Activated naive CD8-positive, alpha-beta T cell treated with anti-CD3 and anti-CD28 coated beads, Interleukin-2, amount 50 U/mL, for 24 hours (primary cell): ENCODE measurements at regions not wholly inside any gene's neighbourhood (a gene's known extent, or its start where the extent isn't known, plus 50 kb on each side); places are given as distances from the start of the nearest gene placed in this dataset.

Source experiments
- ATAC-seq: fragments of 150-1000 bp; cut with Tn5 transposase; one replicate; pipeline ENCODE4 v1.10.0; 2021
- DNase-seq: peaks from one replicate; pipeline ENCODE4 v3.0.0; 2021
- H3K27ac Mint-ChIP-seq: one replicate; pipeline ENCODE4 v1.8.0; 2021; ENCODE audit warnings: mild to moderate bottlenecking, mixed read lengths
- H3K27me3 Mint-ChIP-seq: one replicate; pipeline ENCODE4 v1.8.0; 2021; ENCODE audit warnings: mixed read lengths
- H3K36me3 Mint-ChIP-seq: one replicate; pipeline ENCODE4 v1.8.0; 2021; ENCODE audit warnings: low read depth, mixed read lengths
- H3K4me1 Mint-ChIP-seq: one replicate; pipeline ENCODE4 v1.8.0; 2021; ENCODE audit warnings: mixed read lengths
- H3K4me3 Mint-ChIP-seq: one replicate; pipeline ENCODE4 v1.8.0; 2021; ENCODE audit warnings: mild to moderate bottlenecking, moderate library complexity, mixed read lengths
- H3K9me3 Mint-ChIP-seq: one replicate; pipeline ENCODE4 v1.8.0; 2021; ENCODE audit warnings: mixed read lengths

GRCh38 chr5:146940295-146940694, 61.7 kb upstream of the PPP2R2B start:
- Mint-ChIP-seq H3K27ac (no peak overlapping the region), H3K36me3 (no peaks in the 10 kb centered on the region), H3K9me3 (no peaks in the 10 kb centered on the region), H3K4me3 (no peak overlapping the region), H3K27me3 (peaks cover 2% of the 10 kb centered on the region), H3K4me1 (no peaks in the 10 kb centered on the region)
- DNase-seq: no peak
- no peak for ATAC-seq

- peaks cover 2% of the 10 kb centered on the region for H3K4me1 Mint-ChIP-seq
- DNase-seq (no peak), ATAC-seq (no peak)
- H3K36me3 Mint-ChIP-seq: no peaks in the 10 kb centered on the region
- H3K27ac Mint-ChIP-seq: no peak overlapping the region
- H3K9me3 Mint-ChIP-seq: no peaks in the 10 kb centered on the region
- no peak overlapping the region for H3K4me3 Mint-ChIP-seq
- H3K27me3 Mint-ChIP-seq: no peaks in the 10 kb centered on the region
Measured at GRCh38 chr5:146944019-146944418, 65.5 kb upstream of the PPP2R2B start.

GRCh38 chr5:146944764-146945616, 66.4 kb upstream of the PPP2R2B start:
- H3K27ac Mint-ChIP-seq: no peak overlapping the region
- peaks cover 2% of the 10 kb centered on the region for H3K4me1 Mint-ChIP-seq
- no peaks in the 10 kb centered on the region for H3K9me3 Mint-ChIP-seq
- no peaks in the 10 kb centered on the region for H3K27me3 Mint-ChIP-seq
- no peak for ATAC-seq
- no peak overlapping the region for H3K4me3 Mint-ChIP-seq
- no peaks in the 10 kb centered on the region for H3K36me3 Mint-ChIP-seq
- DNase-seq: no peak

- H3K4me3 Mint-ChIP-seq: no peak overlapping the region
- no peak for ATAC-seq
- peaks cover 2% of the 10 kb centered on the region for H3K4me1 Mint-ChIP-seq
- H3K36me3 Mint-ChIP-seq: no peaks in the 10 kb centered on the region
- DNase-seq: no peak
- no peaks in the 10 kb centered on the region for H3K27me3 Mint-ChIP-seq
- no peaks in the 10 kb centered on the region for H3K9me3 Mint-ChIP-seq
- H3K27ac Mint-ChIP-seq: no peak overlapping the region
Measured at GRCh38 chr5:146945617-146946084, 67.1 kb upstream of the PPP2R2B start.

GRCh38 chr5:146947181-146947941, 68.8 kb upstream of the PPP2R2B start:
- ATAC-seq: no peak
- DNase-seq: no peak
- Mint-ChIP-seq H3K27me3 (peaks cover 2% of the 10 kb centered on the region), H3K4me1 (peaks cover 2% of the 10 kb centered on the region), H3K9me3 (no peaks in the 10 kb centered on the region), H3K4me3 (no peak overlapping the region), H3K27ac (no peak overlapping the region), H3K36me3 (no peaks in the 10 kb centered on the region)

GRCh38 chr5:146948666-146949065, 70.1 kb upstream of the PPP2R2B start:
- no peak for ATAC-seq
- no peak overlapping the region for H3K27ac Mint-ChIP-seq
- H3K4me3 Mint-ChIP-seq: no peak overlapping the region
- H3K4me1 Mint-ChIP-seq: peaks cover 2% of the 10 kb centered on the region
- peaks cover 4% of the 10 kb centered on the region for H3K27me3 Mint-ChIP-seq
- no peaks in the 10 kb centered on the region for H3K36me3 Mint-ChIP-seq
- DNase-seq: no peak
- H3K9me3 Mint-ChIP-seq: no peaks in the 10 kb centered on the region

- H3K27ac Mint-ChIP-seq: no peak overlapping the region
- H3K27me3 Mint-ChIP-seq: peaks cover 10% of the 10 kb centered on the region
- no peaks in the 10 kb centered on the region for H3K9me3 Mint-ChIP-seq
- DNase-seq: no peak
- H3K4me1 Mint-ChIP-seq: peaks cover 1% of the 10 kb centered on the region
- no peak for ATAC-seq
- no peak overlapping the region for H3K4me3 Mint-ChIP-seq
- no peaks in the 10 kb centered on the region for H3K36me3 Mint-ChIP-seq
Measured at GRCh38 chr5:146952168-146952567, 73.6 kb upstream of the PPP2R2B start.

- H3K4me1 Mint-ChIP-seq: no peaks in the 10 kb centered on the region
- no peak overlapping the region for H3K4me3 Mint-ChIP-seq
- ATAC-seq (no peak), DNase-seq (no peak)
- peaks cover 22% of the 10 kb centered on the region for H3K27me3 Mint-ChIP-seq
- H3K9me3 Mint-ChIP-seq: no peaks in the 10 kb centered on the region
- H3K36me3 Mint-ChIP-seq: no peaks in the 10 kb centered on the region
- no peak overlapping the region for H3K27ac Mint-ChIP-seq
Measured at GRCh38 chr5:146956217-146956616, 77.7 kb upstream of the PPP2R2B start.

- Mint-ChIP-seq H3K27ac (no peak overlapping the region), H3K36me3 (no peaks in the 10 kb centered on the region), H3K27me3 (peaks cover 18% of the 10 kb centered on the region), H3K9me3 (no peaks in the 10 kb centered on the region), H3K4me3 (no peak overlapping the region), H3K4me1 (no peaks in the 10 kb centered on the region)
- no peak for DNase-seq
- no peak for ATAC-seq
Measured at GRCh38 chr5:146959360-146959759, 80.8 kb upstream of the PPP2R2B start.

GRCh38 chr5:146962801-146963355, 84.3 kb upstream of the PPP2R2B start:
- DNase-seq: no peak
- peaks cover 9% of the 10 kb centered on the region for H3K27me3 Mint-ChIP-seq
- H3K36me3 Mint-ChIP-seq: no peaks in the 10 kb centered on the region
- H3K27ac Mint-ChIP-seq: no peak overlapping the region
- no peaks in the 10 kb centered on the region for H3K9me3 Mint-ChIP-seq
- no peak for ATAC-seq
- H3K4me1 Mint-ChIP-seq: no peaks in the 10 kb centered on the region
- H3K4me3 Mint-ChIP-seq: no peak overlapping the region

- Mint-ChIP-seq H3K27me3 (no peaks in the 10 kb centered on the region), H3K36me3 (no peaks in the 10 kb centered on the region), H3K4me3 (no peak overlapping the region), H3K27ac (no peak overlapping the region), H3K4me1 (no peaks in the 10 kb centered on the region), H3K9me3 (no peaks in the 10 kb centered on the region)
- peak; percentile 47 for ATAC-seq
- DNase-seq: peak; percentile 38
Measured at GRCh38 chr5:146965761-146966659, 87.5 kb upstream of the PPP2R2B start.

- H3K36me3 Mint-ChIP-seq: no peaks in the 10 kb centered on the region
- H3K27me3 Mint-ChIP-seq: no peaks in the 10 kb centered on the region
- no peaks in the 10 kb centered on the region for H3K4me1 Mint-ChIP-seq
Measured at GRCh38 chr5:146967646-146968045, 89.1 kb upstream of the PPP2R2B start.

GRCh38 chr5:146971401-146971800, 92.8 kb upstream of the PPP2R2B start:
- Mint-ChIP-seq H3K36me3 (no peaks in the 10 kb centered on the region), H3K27me3 (peaks cover 4% of the 10 kb centered on the region), H3K4me3 (no peak overlapping the region), H3K27ac (no peak overlapping the region), H3K9me3 (no peaks in the 10 kb centered on the region), H3K4me1 (no peaks in the 10 kb centered on the region)
- no peak for ATAC-seq
- no peak for DNase-seq

More at GRCh38 chr5:146967646-146968045, 89.1 kb upstream of the PPP2R2B start:
- ATAC-seq (no peak), DNase-seq (no peak)
- no peak overlapping the region for H3K4me3 Mint-ChIP-seq
- H3K9me3 Mint-ChIP-seq: no peaks in the 10 kb centered on the region
- H3K27ac Mint-ChIP-seq: no peak overlapping the region

- ATAC-seq (no peak), DNase-seq (no peak)
- no peak overlapping the region for H3K27ac Mint-ChIP-seq
- peaks cover 29% of the 10 kb centered on the region for H3K9me3 Mint-ChIP-seq
- peaks cover 21% of the 10 kb centered on the region for H3K27me3 Mint-ChIP-seq
- H3K4me3 Mint-ChIP-seq: no peak overlapping the region
- peaks cover 3% of the 10 kb centered on the region for H3K36me3 Mint-ChIP-seq
- H3K4me1 Mint-ChIP-seq: no peaks in the 10 kb centered on the region
Measured at GRCh38 chr5:146986469-146986868, 107.9 kb upstream of the PPP2R2B start.
